Calu3 (cell line): ENCODE measurements at regions not wholly inside any gene's neighbourhood (a gene's known extent, or its start where the extent isn't known, plus 50 kb on each side); places are given as distances from the start of the nearest gene placed in this dataset.
A peak's percentile ranks its signal among the peaks of the same experiment; 100 is the strongest.
"Not testable (repeated sequence)": the region's sequence is repeated elsewhere in the genome, so short reads cannot be mapped to it uniquely, and the experiment has no call there.

Experiments
- BruUV-seq: library from RNA; stranded (reverse); fragments of 400-500 nt; replicated peaks from 2 replicates; lab custom pipeline; 2021; lab: Mats Ljungman, UMichigan
- CTCF ChIA-PET: fragments of 300-600 bp; sonication (Branson Sonifier 250); formaldehyde crosslinking; loops from one replicate; lab custom pipeline; 2022; ENCODE audit warnings: antibody characterized with exemption; lab: Charles Lee
- DNase-seq: peaks from one replicate; pipeline ENCODE4 v3.0.0; 2022
- H3K27ac Mint-ChIP-seq: one replicate; pipeline ENCODE4 v1.8.0; 2022; ENCODE audit warnings: mixed read lengths; ENCODE audit not compliant: unreplicated experiment
- H3K27me3 Mint-ChIP-seq: one replicate; pipeline ENCODE4 v1.8.0; 2022; ENCODE audit warnings: mixed read lengths; ENCODE audit not compliant: unreplicated experiment
- H3K36me3 Mint-ChIP-seq: one replicate; pipeline ENCODE4 v1.8.0; 2022; ENCODE audit warnings: mild to moderate bottlenecking, moderate library complexity, mixed read lengths; ENCODE audit not compliant: insufficient read depth, unreplicated experiment
- H3K4me1 Mint-ChIP-seq: one replicate; pipeline ENCODE4 v1.8.0; 2022; ENCODE audit warnings: mild to moderate bottlenecking, low read depth, mixed read lengths; ENCODE audit not compliant: unreplicated experiment
- H3K4me3 Mint-ChIP-seq: one replicate; pipeline ENCODE4 v1.8.0; 2022; ENCODE audit warnings: mild to moderate bottlenecking, low read depth, moderate library complexity, mixed read lengths; ENCODE audit not compliant: unreplicated experiment
- H3K9me3 Mint-ChIP-seq: one replicate; pipeline ENCODE4 v1.8.0; 2022; ENCODE audit warnings: low read depth, mixed read lengths; ENCODE audit not compliant: unreplicated experiment
- intact Hi-C: fragments of 100-400 bp; cut with micrococcal nuclease; formaldehyde crosslinking; loops from one replicate; pipeline ENCODE4 v1.10.0; 2022; ENCODE audit not compliant: unreplicated experiment
- TF ChIP-seq, protein P1 (sequence below): fragments of 200-600 bp; IDR thresholded peaks from one replicate; pipeline ENCODE4 v1.8.0; 2022; ENCODE audit warnings: antibody characterized with exemption; ENCODE audit not compliant: unreplicated experiment

DNA sequence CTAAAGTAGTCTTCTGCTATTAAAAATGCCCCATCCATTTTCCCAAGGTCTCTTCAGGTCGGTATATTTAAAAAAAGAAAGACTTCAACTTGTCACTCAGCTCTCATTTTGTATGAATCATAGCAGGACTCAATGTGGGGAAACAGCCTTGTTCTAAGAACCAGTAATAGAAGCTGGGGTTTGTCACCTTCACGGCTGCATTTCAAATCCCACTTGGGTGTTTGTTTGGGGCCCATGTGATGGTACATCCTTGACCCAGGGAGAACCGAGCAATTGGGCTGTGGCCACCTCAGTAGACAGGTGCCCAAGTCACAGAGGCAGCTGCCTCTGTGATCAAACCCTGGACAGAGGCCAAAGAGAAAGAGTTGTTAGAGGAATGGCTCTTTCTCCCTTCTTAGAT is 70.3 kb upstream of the ARL8B start:
- Mint-ChIP-seq H3K4me3 (no peak overlapping the region), H3K27ac (no peak overlapping the region), H3K9me3 (no peaks in the 10 kb centered on the region), H3K4me1 (peaks cover 9% of the 10 kb centered on the region), H3K27me3 (no peaks in the 10 kb centered on the region), H3K36me3 (no peaks in the 10 kb centered on the region)
- intact Hi-C loops: no loop called here
- DNase-seq: no peak
- no TSS peak for BruUV-seq
- TF ChIP-seq, protein P1, sequence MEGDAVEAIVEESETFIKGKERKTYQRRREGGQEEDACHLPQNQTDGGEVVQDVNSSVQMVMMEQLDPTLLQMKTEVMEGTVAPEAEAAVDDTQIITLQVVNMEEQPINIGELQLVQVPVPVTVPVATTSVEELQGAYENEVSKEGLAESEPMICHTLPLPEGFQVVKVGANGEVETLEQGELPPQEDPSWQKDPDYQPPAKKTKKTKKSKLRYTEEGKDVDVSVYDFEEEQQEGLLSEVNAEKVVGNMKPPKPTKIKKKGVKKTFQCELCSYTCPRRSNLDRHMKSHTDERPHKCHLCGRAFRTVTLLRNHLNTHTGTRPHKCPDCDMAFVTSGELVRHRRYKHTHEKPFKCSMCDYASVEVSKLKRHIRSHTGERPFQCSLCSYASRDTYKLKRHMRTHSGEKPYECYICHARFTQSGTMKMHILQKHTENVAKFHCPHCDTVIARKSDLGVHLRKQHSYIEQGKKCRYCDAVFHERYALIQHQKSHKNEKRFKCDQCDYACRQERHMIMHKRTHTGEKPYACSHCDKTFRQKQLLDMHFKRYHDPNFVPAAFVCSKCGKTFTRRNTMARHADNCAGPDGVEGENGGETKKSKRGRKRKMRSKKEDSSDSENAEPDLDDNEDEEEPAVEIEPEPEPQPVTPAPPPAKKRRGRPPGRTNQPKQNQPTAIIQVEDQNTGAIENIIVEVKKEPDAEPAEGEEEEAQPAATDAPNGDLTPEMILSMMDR: no peak
- CTCF ChIA-PET: interaction anchor here (0.6 kb wide), 1 partner anchor 340 kb away, joined by 3 read pairs; no protein-coding TSS in a partner anchor

DNA sequence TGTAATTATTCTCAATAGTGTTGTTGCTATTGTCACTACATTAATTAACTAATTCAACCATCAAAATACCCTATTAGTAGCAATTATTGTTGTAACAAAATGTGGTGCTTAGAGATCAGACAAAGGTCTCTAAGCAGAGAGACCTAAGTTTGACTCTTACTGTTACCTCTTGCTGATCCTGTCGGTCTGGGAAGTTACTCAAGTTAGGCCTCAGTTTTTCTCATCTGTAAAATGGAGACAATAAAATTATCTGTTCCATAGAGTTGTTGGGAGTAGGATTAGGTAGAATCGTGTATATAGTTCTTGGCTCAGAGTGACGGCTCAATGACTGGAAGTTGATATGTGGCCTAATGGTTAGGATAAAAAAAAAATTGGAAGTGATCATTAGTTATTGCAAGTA is 69.8 kb upstream of the ARL8B start:
- no peaks in the 10 kb centered on the region for H3K36me3 Mint-ChIP-seq
- CTCF ChIA-PET: no interaction called here
- intact Hi-C loops: no loop called here
- no peak overlapping the region for H3K4me3 Mint-ChIP-seq
- TF ChIP-seq, protein P1: no peak
- no peak for DNase-seq
- no peaks in the 10 kb centered on the region for H3K9me3 Mint-ChIP-seq
- H3K4me1 Mint-ChIP-seq: peaks cover 9% of the 10 kb centered on the region
- BruUV-seq: no TSS peak
- H3K27me3 Mint-ChIP-seq: no peaks in the 10 kb centered on the region
- H3K27ac Mint-ChIP-seq: no peak overlapping the region

DNA sequence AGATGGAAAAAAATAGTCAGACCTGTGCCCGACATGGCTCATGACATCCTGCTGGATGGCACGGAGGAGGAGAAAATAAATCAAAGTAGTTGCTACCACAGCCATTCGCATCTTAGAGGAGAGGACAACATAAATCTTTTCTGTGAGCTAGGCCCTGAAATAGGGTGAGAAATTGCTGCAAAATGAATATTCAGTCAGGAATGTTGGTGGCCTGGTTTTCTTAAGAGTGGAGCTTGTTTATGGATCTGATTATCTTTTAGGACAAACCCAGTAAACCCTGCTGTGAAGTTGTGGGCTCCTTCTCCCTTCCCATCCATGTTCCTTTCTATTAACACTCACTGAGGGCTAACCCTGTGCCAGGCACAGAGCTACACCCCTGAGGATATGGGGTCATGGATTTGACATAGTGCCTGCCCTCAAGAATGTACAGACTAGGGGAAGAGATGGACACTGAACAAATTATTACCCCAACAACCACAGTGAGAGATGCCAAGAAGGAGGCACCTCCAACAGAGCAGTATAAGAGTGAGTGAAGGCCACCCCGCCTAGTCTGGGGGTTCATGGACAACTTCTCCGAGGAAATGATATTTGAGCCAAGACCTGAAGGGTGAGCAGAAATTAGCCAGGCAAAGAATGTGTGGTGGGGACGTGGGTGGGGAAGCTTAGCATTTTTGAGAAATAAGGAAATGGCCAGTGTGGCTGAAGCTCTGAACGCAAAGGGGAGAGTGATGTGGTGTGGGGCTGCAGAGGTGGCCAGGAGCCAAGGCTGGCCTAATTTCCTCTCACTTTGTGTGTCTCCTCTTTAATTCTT is 68.9 kb upstream of the ARL8B start:
- no TSS peak for BruUV-seq
- no peaks in the 10 kb centered on the region for H3K27me3 Mint-ChIP-seq
- no peak for DNase-seq
- H3K9me3 Mint-ChIP-seq: no peaks in the 10 kb centered on the region
- H3K4me3 Mint-ChIP-seq: no peak overlapping the region
- TF ChIP-seq, protein P1: no peak
- H3K4me1 Mint-ChIP-seq: peaks cover 9% of the 10 kb centered on the region
- H3K36me3 Mint-ChIP-seq: no peaks in the 10 kb centered on the region
- CTCF ChIA-PET: interaction anchor here (0.7 kb wide), 1 partner anchor 8 kb away, joined by 4 read pairs; no protein-coding TSS in a partner anchor
- peak overlapping the region; percentile 63 for H3K27ac Mint-ChIP-seq
- intact Hi-C loops: no loop called here

DNA sequence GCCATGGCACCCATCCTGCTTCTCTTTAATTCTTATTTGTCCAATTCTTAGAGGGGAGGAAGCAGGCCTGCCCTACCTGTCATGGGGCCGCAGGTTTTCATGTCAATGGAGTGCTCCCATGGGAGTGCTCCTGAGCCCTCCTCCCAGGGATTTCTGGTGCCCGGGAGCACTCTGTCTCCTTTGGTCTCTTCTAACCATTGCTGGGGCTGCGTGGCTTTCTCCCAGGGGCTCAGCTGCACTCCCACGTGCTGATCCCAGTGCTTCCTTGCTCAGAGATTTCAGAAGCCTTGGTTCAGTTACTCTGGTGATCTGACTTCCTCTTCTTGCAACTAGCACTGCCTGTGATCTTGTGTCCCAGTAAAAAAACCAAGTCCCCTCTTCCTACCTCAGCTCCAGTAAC is 68.0 kb upstream of the ARL8B start:
- peaks cover 9% of the 10 kb centered on the region for H3K4me1 Mint-ChIP-seq
- H3K27ac Mint-ChIP-seq: peak overlapping the region; percentile 36
- no peak overlapping the region for H3K4me3 Mint-ChIP-seq
- TF ChIP-seq, protein P1: no peak
- CTCF ChIA-PET: interaction anchor here (0.7 kb wide), 1 partner anchor 9 kb away, joined by 4 read pairs; no protein-coding TSS in a partner anchor
- no peaks in the 10 kb centered on the region for H3K9me3 Mint-ChIP-seq
- intact Hi-C loops: no loop called here
- H3K36me3 Mint-ChIP-seq: no peaks in the 10 kb centered on the region
- H3K27me3 Mint-ChIP-seq: no peaks in the 10 kb centered on the region
- no TSS peak for BruUV-seq
- no peak for DNase-seq

DNA sequence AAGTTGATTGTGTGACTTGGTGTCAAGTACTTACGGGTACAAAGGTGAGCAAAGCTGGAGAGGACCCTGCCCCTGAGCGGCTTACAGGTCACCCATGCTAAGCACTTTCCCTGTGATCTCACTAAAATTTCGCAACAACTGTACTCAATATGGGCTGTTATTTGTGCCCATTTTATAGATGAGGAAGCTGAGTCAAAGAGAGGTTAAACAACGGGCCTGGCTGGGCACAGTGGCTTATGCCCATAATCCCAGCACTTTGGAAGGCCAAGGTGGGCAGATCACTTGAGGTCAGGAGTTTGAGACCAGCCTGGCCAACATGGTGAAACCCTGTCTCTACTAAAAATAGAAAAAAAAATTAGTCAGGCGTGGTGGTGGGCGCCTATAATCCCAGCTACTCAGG is 67.5 kb upstream of the ARL8B start:
- BruUV-seq, H3K36me3 Mint-ChIP-seq, DNase-seq, CTCF ChIA-PET, intact Hi-C loops, H3K27me3 Mint-ChIP-seq, H3K4me3 Mint-ChIP-seq, H3K4me1 Mint-ChIP-seq, H3K9me3 Mint-ChIP-seq: not testable (repeated sequence)
- H3K27ac Mint-ChIP-seq: peak overlapping the region; percentile 36
